Lower leg skin (tissue), 3 donors: ENCODE measurements at regions not wholly inside any gene's neighbourhood (a gene's known extent, or its start where the extent isn't known, plus 50 kb on each side); places are given as distances from the start of the nearest gene placed in this dataset.

Experiments used
- CTCF ChIP-seq, 3 donors: fragments of 450-650 bp; IDR thresholded peaks; one replicate each; pipeline ENCODE4 v1.5.1; 2016; ENCODE audit warnings: antibody characterized with exemption in 3 of 3, mild to moderate bottlenecking in 3 of 3, moderate library complexity in 2 of 3
- POLR2A ChIP-seq, 2 donors: fragments of 450-650 bp; IDR thresholded peaks; one replicate each; pipeline ENCODE4 v1.6.1; 2016 to 2017; ENCODE audit warnings: antibody characterized with exemption in 2 of 2, mild to moderate bottlenecking in 1 of 2, moderate library complexity in 1 of 2

DNA sequence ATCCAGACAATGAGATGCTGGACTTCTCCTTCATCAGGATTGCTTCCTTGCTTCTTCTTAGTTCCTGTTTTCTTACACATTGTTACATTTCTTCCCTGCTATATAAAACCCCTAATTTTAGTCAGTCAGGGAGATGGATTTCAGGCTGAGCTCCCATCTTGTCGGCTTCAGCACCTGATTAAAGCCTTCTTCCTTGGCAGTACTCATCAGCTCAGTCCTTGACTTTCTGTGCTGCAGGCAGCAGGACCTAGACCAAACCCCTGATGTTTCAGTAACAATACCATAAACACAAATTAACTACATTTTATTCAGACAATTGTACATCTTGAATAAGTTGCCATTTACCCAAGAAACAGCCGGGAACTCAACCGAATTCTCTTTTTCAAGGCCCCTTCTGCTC is 156.4 kb upstream of the RREB1 start:
- TF ChIP-seq POLR2A (IDR thresholded peaks at IDR 0.05) (no peak), CTCF (IDR thresholded peaks at IDR 0.05) (no peak)
